ENCODE measurements at regions not wholly inside any gene's neighbourhood (a gene's known extent, or its start where the extent isn't known, plus 50 kb on each side); places are given as distances from the start of the nearest gene placed in this dataset.

- TF ChIP-seq YY1 (IDR thresholded peaks at IDR 0.05; ENCODE audit: low read depth) (no peak), EP300 (IDR thresholded peaks at IDR 0.05; ENCODE audit: borderline replicate concordance) (no peak)
Measured at GRCh38 chr3:74561881-74562280, 52.6 kb downstream of the CNTN3 start.

Measured in Ishikawa (cell line).